GM19328 (cell line): ENCODE measurements at regions not wholly inside any gene's neighbourhood (a gene's known extent, or its start where the extent isn't known, plus 50 kb on each side); places are given as distances from the start of the nearest gene placed in this dataset.

Experiments
- ATAC-seq: cut with Tn5 transposase; IDR thresholded peaks from one replicate; pipeline ENCODE4 v1.9.1; 2021; ENCODE audit warnings: mild to moderate bottlenecking, moderate library complexity; ENCODE audit not compliant: unreplicated experiment

DNA sequence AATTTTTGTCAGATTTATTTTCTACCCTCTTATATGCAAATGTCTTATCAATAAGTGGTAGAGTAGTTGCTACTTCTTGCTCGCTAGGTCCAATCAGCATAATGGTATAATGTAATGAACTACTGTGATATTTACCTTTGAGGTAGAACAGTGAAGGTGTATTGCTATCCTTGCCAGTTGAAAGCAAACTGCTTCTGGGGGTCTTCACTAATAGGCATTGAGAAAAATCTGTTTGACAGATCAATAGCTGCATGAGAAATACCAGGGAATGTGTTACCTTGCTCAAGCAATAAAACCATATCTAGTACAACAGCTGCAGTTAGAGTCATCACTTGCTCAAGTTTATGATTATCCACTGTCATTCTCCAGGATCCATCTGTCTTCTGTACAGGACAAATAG lies 50.1 kb upstream of the EFEMP1 start:
- no peak for ATAC-seq

DNA sequence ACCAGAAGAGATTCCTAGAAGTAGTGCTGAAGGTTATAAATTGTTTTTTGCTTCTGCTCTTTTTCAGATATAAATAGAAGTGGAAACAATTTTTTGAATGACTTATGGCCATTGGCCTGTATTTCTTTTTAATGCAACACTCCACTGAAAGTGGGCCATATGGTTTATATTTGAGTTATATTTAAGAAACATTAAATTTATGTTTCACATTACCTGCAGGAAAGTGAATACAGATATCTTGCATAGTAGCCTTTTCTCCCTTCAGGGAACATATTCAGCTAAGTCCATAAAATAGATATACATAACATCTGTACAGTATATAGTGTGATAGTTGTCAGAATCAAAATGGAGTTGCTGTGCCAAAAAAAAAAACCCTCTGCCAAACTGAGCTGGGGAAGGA lies 53.1 kb upstream of the EFEMP1 start:
- no peak for ATAC-seq

DNA sequence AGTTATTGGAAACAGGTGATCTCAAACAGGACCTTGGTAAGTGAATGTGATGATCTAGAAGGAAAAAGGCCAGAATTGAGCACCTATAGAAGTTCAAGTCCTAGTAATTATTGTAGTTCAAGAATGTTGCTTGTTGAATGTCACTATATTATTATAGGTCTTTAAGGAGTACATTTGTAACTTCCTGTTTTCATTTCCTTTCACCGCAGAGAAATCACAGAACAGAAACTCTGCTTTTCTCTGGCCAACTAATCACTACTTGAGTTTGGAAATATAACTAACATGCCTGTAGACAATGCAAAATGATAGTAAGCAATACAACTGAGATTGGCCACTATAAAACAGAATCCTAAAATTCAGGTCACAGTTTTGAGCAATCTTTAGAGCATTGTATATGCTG lies 61.8 kb upstream of the EFEMP1 start:
- peak; percentile 92 for ATAC-seq

DNA sequence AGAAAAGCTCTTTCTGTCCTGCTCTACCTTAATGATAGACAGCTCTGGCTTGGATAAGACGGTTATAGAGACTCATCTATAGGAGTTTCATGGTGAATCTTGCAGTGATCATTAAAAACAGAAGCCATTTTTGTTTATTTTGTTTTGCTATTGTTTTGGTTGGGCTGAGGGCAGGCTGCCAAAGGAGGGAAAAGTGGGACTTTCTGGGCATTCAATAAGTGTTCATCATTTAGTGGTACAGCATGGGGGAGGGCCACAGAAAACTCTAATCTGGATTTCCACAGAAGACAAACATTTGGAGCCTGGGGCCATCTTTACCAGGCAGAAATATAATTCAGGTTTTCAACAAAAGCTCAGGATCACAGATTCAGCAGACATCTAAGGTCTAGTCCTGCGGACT lies 62.4 kb upstream of the EFEMP1 start:
- no peak for ATAC-seq

DNA sequence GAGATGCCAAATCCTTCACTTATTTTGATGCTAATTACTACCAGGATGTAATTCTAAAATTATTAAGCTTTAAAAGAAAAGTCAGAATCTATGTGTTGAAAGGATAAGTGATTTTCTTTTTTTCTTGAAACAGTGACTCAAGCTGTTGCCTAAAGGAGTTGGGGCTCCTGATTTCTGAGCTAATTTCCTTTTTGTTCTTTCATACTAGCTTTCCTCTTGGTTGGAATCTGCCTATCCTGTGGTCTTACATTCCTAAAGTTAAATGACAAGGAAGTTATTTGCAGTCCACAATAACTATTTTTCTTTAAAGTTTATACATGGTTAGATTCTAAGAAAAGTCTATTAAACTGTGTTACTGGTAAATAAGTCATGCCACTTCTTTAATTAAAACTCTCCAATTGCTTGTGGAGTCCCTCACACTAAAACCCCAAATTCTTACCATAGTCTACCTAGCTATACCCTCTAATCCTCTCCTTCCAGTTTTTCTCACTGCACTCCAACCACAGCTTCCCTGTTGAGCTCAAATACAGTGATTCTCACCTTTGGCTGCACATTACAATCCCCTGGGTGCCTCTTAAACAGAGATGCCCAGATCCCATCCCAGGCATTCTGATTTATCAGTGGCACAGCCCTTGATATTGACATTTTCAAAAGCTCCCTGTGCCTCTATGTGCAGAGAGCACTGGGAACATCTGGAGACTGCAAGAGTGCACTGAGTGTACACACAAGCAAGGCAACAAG lies 63.3 kb upstream of the EFEMP1 start:
- ATAC-seq = no peak

DNA sequence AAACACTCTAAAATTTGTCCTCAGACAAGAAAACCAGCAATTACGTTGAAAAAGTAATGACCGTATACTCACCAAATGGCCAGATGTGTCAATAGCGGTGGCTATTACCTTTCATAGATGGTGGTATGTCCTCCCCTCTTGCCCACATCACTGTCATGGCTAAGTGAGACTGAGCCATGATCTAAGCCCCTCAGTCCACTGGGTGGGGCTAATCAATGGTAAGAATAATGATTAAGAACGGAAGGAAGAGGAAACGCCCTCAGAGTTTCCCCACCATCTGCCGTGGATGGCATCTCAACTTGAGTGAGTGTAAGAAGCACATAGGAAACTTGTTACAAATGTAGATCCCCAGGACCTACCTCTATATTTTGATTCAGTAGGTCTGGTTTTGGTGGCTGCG lies 65.8 kb upstream of the EFEMP1 start:
- ATAC-seq = no peak

DNA sequence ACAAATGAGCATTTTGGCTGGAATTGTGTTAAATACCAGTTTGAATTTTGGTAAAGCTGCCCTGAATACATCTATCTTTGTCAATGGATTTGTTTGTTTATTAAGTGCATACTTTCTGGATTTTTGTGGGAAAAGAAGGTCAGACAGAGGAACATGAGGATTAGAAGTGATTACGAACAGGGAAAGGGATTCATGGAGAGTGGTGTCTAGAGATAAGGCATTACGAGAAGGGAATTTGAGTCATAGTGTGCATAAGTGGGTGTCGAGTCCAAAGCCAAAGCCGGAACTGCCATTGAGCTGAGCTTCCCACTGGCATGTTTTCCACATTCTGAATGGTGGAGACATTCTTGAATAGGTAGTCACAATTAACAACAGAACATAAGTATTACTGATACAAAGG lies 68.9 kb upstream of the EFEMP1 start:
- no peak for ATAC-seq

DNA sequence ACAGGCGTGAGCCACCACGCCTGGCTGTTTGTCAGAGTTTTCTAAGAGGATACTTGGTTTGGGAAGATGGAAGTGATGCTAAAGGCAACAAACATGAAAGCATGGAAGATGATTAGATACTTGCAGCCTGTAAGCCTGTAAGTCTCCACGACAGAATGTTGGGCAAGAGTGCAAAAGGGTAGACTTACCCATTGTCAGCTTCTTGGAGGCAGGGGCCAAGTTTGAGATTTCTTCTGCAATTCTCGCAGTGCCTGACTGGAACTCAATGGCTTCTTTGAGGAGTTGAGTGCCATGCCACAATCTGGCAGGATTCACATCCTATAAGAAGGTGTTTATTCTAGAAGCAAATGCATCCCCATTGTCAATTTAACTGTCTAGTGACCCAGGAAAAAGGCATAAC lies 70.1 kb upstream of the EFEMP1 start:
- no peak for ATAC-seq

DNA sequence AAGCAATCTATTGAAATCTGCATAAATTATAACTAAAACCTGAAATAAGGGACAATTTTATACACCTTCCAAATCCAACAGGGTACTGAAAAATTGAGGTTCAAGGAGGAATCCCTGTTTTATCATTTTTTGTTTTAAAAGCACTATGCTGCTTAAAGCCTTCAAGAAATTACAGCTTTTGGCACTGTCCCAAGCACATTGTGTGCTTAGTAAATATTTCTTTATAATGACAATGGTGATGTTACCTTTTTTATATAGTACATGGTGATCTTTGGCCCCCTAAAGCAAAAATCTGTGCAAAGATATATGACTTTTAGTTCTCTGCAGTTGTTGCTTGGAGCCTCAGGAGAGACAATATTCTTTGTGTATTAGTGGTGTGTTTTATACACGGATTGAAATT lies 71.6 kb upstream of the EFEMP1 start:
- ATAC-seq = no peak

DNA sequence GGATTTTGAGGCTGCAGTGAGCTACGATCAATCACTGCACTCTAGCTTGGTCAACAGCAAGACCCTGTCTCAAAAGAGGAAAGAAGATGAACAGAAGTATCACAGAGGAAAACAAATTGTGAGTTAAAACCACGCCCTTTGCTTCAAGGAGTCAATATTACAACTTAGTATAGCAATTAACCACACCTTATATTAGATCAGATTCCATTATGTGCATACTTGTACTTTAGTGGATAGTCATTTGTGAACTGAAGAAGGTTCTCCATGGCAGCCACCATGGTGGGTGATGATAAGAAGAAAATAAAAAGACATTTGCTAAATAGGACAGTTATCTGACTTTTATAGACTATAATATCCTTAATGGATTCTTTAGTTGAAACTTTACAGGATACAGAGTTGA lies 72.3 kb upstream of the EFEMP1 start:
- no peak for ATAC-seq

DNA sequence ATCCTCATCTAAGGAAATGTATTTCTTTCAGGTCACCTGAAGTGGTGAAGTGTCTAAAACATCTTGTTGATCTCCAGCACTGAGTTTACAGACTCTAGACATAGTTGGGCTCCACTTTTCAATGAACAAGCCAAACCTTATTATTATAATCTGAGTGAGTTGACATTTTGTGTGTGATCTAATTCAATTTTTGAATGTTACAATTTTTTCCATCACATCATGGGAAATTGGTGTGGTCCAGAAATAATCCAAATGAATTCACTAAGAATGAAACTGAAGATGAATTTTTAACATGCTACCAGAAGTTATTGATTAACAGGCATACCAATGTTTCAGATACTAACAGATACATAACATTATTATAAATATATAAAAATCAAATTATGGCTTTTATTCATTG lies 75.6 kb upstream of the EFEMP1 start:
- no peak for ATAC-seq

DNA sequence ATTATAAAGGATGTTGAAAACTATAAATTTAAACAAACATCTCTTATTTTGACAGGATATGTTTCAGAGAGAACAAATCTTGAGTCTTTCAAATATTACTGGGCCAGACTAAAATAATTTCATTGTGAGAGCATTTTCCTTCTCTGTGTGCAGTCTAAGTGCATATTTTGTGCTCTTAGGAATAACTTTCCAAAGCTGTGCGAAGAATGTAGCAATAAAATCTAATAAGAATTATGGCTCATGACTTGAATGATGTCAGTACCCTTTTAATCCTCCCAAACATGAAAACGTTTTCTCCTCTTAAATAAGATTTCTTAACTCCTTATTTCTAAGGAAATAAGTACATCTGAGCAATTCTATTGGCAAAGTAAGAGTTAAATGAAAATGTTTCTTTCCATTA lies 76.2 kb upstream of the EFEMP1 start:
- ATAC-seq = no peak

DNA sequence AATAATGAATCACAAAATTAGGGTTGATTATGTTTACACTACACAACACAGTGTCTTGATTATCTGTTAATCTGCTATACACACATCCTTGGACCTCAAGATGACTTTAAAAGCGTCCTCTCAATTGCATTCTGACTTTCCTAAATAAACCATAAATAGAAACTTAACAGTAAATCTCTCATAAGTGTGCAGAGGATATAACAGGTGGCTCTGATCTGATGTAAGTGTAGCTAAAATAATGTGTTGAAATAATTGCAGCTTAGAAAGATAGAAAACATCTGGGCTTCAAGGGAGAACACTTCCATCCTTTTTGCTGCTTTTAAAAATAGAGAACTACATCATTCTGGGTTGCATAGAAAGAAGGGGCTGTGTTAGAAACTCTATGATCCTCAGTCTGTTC lies 78.4 kb upstream of the EFEMP1 start:
- no peak for ATAC-seq

DNA sequence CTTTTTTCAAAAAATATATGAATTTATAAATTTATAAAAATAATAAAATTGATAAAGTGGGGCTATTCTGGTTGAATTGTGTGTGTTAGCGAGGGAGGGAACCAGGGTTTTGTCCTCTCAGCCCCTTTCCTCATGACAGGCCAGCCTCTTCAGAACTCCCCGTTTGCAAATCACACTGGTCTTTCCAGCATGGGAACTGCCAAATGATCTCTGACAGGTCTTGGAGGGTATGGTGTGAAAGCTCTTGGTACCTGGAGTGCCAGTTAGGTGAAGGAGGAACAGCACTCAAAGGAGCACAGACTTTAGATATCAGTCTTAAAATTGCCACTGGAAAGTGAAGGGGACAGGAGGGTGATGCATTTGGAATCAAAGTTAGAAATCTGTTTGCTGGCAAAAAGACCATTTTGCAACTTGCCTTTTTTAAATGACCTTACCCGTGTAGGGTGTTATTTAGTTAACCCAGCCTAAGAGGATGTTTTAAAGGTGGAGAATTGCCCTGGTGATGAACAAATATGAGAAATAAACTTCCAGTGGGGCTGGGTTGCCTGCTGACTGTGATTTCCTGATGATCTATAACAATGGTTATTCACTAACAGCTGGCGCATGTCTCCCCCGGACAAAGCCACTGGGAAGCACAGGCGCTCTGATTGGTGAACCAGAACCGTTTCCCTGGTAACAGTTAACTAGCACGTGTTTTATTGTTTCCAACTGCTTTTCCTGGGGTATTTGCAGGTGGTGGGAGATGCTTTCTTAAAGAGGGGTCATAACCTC lies 85.3 kb upstream of the EFEMP1 start:
- ATAC-seq = no peak

DNA sequence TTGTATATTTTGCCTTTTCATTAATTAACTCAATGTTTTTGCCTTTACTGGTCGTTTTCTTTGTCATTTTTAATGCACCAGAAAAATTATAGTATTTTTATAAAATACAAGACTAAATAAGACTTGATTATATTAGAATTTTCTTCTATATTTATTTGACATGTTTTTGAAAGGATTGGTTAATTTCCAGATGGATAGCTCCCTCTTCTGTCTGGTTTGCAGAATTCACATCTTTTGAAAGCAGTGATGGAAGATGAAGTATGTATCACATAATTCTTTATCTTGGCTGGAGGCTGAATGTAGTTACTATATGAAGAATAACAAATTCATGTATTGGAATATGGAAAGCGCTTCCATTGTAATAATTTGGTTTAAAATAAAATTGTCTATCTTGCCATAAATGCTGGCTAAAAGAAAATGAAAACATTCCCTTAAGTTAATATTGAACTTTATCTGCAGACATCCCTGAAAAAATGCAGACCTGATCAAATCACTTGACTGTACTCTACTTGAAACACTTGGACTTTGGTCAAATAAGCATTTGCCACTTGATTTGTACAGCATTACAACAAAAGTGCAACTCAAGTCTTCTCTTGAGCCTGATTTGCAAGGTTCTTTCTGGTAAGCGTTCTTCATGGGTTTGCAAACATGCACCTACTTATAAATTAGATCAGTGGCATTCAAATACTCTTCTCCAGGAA lies 86.3 kb upstream of the EFEMP1 start:
- ATAC-seq = no peak

DNA sequence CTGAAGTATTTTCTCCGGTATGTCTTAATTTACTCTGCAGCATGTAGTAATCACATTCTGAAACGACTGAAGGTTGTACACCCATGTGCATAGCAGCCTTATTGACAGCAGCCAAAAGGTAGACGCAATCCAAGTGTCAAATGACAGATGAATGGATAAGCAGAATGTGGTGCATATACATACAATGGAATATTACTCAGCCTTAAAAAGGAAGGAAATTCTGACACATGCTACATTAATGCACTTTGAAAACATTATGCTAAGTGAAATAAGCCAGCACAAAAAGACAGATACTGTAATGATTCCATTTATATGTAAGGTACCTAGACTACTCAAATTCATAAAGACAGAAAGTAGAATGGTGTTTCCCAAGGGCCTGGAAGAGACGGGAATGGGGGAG lies 88.0 kb upstream of the EFEMP1 start:
- no peak for ATAC-seq

DNA sequence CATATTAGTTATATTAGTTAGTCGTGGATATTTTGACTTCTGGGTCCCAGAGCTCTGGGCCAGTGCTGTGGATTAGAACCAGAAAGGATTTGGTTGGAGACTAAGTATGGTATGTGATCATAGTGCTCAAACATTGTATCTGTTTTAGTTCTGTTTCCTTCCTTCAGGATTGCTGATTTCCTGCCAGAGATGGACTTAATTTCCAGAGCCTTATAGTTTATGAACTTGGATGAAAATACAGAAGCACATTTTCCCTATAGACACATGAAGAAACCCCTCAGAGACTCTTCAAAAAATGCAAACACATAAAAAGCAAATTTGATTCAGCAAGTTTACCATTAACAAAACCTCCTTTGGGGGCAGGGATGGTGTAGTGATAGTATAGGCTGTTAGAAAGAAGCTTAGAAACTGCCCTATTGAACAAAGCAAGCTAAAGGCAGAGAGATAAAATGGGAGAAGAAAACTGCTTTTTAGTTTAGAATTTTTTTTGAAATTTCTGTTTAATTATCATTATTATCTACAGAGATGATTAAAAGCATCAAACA lies 88.7 kb upstream of the EFEMP1 start:
- ATAC-seq = no peak

DNA sequence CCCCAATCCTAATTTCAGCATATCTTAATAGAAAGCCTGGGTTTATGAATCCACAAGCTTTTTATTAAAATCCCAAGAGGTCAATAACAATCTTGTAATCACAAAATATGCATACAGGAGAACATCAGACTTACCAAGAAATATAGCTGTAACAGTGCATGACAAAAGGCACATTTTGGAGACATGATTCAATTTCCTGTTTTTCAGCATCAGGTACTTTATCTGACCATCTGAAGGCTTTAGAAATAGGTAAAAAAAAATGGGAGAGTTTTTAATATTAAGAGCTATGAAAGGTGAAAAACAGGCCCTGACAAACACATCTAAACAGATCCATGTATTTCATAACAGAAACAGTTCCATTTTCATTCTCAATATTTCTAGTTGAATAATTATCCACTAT lies 89.9 kb upstream of the EFEMP1 start:
- ATAC-seq = no peak

DNA sequence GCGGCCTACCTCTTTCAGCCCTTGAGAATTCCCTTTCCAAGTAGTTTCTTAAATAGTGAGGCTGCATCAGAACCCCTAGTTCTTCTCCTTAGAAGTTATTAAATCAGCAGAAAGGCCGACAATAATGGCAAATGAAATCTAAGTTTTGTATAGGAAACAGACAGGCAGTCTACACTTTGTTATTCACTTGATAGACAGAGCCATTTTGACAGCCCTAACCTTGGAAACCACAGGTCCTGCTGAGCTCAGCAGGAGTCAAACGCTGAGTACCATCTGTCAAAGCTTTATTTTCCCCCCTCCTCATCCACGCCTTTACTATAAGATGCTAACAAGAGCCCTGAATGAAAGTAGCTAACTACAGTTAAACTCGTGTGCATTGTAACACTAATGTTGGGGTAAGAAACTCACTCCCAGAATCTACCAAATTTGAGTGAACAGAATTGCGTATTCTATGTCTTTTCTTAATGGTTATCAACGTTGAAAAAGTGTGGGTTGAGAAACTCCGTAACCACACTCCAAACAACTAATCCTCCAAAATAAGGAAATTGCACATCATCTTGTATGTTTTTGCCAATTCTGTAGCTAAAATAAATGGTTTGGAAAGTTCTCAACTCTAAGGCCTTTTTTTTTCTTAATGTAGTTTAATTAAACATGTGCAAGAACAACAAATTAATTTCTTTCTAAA lies 90.6 kb upstream of the EFEMP1 start:
- no peak for ATAC-seq

DNA sequence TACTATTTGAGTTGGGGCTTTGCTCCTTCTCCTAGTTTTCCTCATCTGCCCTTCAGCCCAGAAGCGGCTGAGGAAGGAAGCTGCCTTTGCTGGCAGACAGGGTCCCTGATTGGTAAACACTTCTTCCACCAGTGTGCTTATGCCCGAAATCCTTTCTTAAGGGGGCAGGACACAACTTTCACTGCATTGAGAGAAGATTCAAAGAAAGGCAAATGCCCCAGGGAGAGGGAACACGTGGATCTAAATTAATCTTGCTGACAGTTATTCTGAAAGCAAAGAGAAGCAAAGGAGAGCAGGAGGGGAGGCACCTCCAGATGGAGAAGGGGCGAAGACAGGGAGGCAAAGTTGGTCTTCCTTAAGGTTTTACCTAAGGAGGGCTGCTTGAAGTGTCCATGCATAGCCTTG lies 92.1 kb upstream of the EFEMP1 start:
- no peak for ATAC-seq

DNA sequence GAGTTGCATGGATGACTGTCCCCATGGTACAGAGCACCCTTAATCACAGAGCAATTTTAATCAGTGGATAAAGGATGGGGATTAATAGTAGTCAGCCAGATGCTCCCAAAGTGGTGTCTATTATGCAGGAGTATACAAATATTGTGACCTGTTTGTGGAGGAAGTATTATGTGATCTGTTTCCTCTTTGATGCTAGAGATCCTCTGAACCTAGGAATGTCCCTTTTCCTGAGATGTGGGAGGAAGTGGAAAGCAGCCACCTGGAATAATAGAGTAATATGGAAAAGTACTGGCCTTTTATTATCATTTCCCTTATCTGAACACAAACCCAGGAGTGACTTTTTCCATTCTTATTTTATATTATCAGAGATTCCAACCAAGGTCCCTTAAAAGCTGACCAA lies 94.2 kb upstream of the EFEMP1 start:
- no peak for ATAC-seq
